ENCODE measurements at regions not wholly inside any gene's neighbourhood (a gene's known extent, or its start where the extent isn't known, plus 50 kb on each side); places are given as distances from the start of the nearest gene placed in this dataset.
"Not testable (repeated sequence)": the region's sequence is repeated elsewhere in the genome, so short reads cannot be mapped to it uniquely, and the experiment has no call there.

DNA sequence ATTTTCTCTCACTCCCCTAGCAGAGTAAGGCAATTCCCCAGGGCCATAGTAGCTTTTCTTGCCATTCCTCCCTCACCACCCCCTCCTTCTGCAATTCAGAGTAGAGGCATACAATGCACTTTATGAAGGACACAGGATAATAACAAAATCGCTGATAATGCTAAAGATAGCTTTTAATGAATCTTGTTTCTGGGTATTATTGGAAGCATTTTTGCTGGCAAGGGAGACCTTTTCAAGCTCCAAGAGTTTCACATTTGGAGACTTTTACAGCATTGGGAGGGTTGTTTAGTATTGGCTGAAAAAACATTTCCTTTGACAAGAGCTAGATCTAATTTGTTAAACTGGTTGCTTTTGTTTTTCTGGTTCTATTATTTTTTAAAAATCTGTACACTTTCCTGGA lies 573.0 kb upstream of the C16orf82 start:
- no peaks in the 10 kb centered on the region for H3K79me2 ChIP-seq (ENCODE audit: insufficient read depth, low read depth)
- H3K4me3 ChIP-seq (IDR thresholded peaks at IDR 0.05; ENCODE audit: insufficient read depth, low read depth, low read length) = no peak overlapping the region
- H2AFZ ChIP-seq (ENCODE audit: low read depth) = no peak overlapping the region
- no peak overlapping the region for H3K9ac ChIP-seq
- H3K36me3 ChIP-seq (ENCODE audit: insufficient read depth) = no peaks in the 10 kb centered on the region
- no peaks in the 10 kb centered on the region for H4K20me1 ChIP-seq (ENCODE audit: insufficient read depth)
- TF ChIP-seq, protein P1, sequence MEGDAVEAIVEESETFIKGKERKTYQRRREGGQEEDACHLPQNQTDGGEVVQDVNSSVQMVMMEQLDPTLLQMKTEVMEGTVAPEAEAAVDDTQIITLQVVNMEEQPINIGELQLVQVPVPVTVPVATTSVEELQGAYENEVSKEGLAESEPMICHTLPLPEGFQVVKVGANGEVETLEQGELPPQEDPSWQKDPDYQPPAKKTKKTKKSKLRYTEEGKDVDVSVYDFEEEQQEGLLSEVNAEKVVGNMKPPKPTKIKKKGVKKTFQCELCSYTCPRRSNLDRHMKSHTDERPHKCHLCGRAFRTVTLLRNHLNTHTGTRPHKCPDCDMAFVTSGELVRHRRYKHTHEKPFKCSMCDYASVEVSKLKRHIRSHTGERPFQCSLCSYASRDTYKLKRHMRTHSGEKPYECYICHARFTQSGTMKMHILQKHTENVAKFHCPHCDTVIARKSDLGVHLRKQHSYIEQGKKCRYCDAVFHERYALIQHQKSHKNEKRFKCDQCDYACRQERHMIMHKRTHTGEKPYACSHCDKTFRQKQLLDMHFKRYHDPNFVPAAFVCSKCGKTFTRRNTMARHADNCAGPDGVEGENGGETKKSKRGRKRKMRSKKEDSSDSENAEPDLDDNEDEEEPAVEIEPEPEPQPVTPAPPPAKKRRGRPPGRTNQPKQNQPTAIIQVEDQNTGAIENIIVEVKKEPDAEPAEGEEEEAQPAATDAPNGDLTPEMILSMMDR (conservative IDR thresholded peaks at IDR 0.05; ENCODE audit: low read depth, low read length) = no peak
- H3K27ac ChIP-seq = no peak overlapping the region
- no peaks in the 10 kb centered on the region for H3K27me3 ChIP-seq (ENCODE audit: insufficient read depth, low read depth)
- H3K4me1 ChIP-seq (ENCODE audit: low read depth, poor library complexity, severe bottlenecking) = no peaks in the 10 kb centered on the region
- no peak overlapping the region for H3K4me2 ChIP-seq

DNA sequence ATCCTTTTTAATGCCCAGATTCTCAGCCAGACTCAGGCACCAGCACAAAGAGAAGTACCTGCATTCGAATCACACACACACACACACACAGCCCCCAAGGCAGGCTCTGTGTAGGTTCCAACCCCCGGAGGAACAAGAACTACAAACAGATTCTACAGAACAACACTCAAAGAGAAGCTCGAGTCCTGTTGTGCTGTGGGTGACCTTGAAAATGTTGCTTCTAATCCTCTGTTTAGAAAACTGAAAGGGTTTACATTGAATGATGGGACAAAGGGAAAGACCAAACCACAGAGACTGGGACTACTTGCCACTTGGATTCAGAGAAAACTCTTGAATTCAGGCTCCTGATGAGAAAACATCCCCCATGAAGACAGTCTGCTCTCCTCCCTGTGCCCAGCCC lies 568.8 kb upstream of the C16orf82 start:
- no peak overlapping the region for H3K4me3 ChIP-seq (IDR thresholded peaks at IDR 0.05; ENCODE audit: insufficient read depth, low read depth, low read length)
- TF ChIP-seq, protein P1 (conservative IDR thresholded peaks at IDR 0.05; ENCODE audit: low read depth, low read length) = no peak
- H2AFZ ChIP-seq (ENCODE audit: low read depth) = no peak overlapping the region
- H3K27me3 ChIP-seq (ENCODE audit: insufficient read depth, low read depth) = no peaks in the 10 kb centered on the region
- H3K9ac ChIP-seq = no peak overlapping the region
- H4K20me1 ChIP-seq (ENCODE audit: insufficient read depth) = no peaks in the 10 kb centered on the region
- H3K4me1 ChIP-seq (ENCODE audit: low read depth, poor library complexity, severe bottlenecking) = no peaks in the 10 kb centered on the region
- H3K79me2 ChIP-seq (ENCODE audit: insufficient read depth, low read depth) = no peaks in the 10 kb centered on the region
- no peaks in the 10 kb centered on the region for H3K36me3 ChIP-seq (ENCODE audit: insufficient read depth)
- no peak overlapping the region for H3K4me2 ChIP-seq
- no peak overlapping the region for H3K27ac ChIP-seq

DNA sequence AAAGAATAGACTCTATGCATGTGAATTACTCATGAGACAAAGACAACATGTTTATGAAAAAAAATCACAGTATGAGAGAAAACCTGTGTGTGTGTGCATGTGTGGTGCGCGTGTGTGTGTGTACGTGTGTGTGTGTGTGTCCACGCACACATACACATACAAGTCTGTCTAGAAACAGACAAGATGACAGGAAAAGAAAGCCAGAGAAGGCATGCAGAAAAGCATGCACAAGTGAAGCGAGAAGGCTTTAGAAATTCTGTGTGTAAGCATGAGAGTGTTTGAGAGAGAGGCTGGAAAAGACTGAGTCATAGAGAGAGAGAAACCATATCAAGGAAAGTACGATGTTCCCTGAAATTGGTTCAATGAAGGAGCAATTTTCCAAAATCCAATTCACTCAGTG lies 566.4 kb upstream of the C16orf82 start:
- H3K9ac ChIP-seq = no peak overlapping the region
- no peaks in the 10 kb centered on the region for H3K27me3 ChIP-seq (ENCODE audit: insufficient read depth, low read depth)
- no peaks in the 10 kb centered on the region for H4K20me1 ChIP-seq (ENCODE audit: insufficient read depth)
- H3K4me3 ChIP-seq (IDR thresholded peaks at IDR 0.05; ENCODE audit: insufficient read depth, low read depth, low read length) = no peak overlapping the region
- H3K36me3 ChIP-seq (ENCODE audit: insufficient read depth) = no peaks in the 10 kb centered on the region
- no peak overlapping the region for H3K27ac ChIP-seq
- no peaks in the 10 kb centered on the region for H3K79me2 ChIP-seq (ENCODE audit: insufficient read depth, low read depth)
- no peaks in the 10 kb centered on the region for H3K4me1 ChIP-seq (ENCODE audit: low read depth, poor library complexity, severe bottlenecking)
- no peak overlapping the region for H2AFZ ChIP-seq (ENCODE audit: low read depth)
- TF ChIP-seq, protein P1 (conservative IDR thresholded peaks at IDR 0.05; ENCODE audit: low read depth, low read length) = no peak
- H3K4me2 ChIP-seq = no peak overlapping the region

DNA sequence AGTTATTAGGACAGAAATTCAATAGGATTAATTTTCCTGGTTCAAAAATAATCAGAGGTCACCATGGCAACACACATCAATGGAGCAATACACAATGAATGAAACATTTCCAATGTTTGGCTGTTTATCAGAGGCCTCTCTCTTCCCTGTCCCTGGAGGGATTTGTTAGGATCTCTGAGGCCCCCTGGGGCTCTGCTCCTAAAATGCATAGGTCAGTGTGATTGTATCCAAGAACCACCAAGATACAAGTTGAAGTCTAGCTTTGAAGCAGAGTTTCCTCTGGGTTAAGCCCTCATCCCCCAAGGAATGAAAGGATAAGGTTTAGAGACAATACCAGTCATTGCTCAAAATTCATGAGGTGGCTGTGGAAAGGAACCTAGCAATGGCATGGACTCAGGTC lies 561.2 kb upstream of the C16orf82 start:
- no peak overlapping the region for H3K4me3 ChIP-seq (IDR thresholded peaks at IDR 0.05; ENCODE audit: insufficient read depth, low read depth, low read length)
- TF ChIP-seq, protein P1 (conservative IDR thresholded peaks at IDR 0.05; ENCODE audit: low read depth, low read length) = no peak
- H3K36me3 ChIP-seq (ENCODE audit: insufficient read depth) = no peaks in the 10 kb centered on the region
- no peaks in the 10 kb centered on the region for H3K4me1 ChIP-seq (ENCODE audit: low read depth, poor library complexity, severe bottlenecking)
- H3K9ac ChIP-seq = no peak overlapping the region
- H3K27ac ChIP-seq = no peak overlapping the region
- no peaks in the 10 kb centered on the region for H3K79me2 ChIP-seq (ENCODE audit: insufficient read depth, low read depth)
- no peak overlapping the region for H2AFZ ChIP-seq (ENCODE audit: low read depth)
- no peak overlapping the region for H3K4me2 ChIP-seq
- H4K20me1 ChIP-seq (ENCODE audit: insufficient read depth) = no peaks in the 10 kb centered on the region
- no peaks in the 10 kb centered on the region for H3K27me3 ChIP-seq (ENCODE audit: insufficient read depth, low read depth)

DNA sequence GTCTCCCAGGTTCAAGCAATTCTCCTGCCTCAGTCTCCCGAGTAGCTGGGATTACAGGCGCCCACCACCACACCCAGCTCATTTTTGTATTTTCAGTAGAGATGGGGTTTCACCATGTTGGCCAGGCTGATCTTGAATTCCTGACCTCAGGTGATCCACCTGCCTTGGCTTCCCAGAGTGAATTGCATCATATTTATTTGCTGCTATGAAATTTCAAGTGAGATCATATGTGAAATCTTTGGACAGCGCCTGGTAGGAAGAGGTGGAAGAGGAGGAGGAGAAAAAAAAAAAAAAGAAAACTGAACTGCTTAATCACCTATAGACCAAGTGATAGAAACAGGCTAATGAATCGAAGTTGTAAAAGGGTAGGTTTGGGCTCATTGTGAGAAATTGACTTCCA lies 557.8 kb upstream of the C16orf82 start:
- H3K36me3 ChIP-seq (ENCODE audit: insufficient read depth); H3K4me3 ChIP-seq (IDR thresholded peaks at IDR 0.05; ENCODE audit: insufficient read depth, low read depth, low read length); H3K27ac ChIP-seq: not testable (repeated sequence)

More for the DNA sequence above, 557.8 kb upstream of the C16orf82 start:
- H3K79me2 ChIP-seq (ENCODE audit: insufficient read depth, low read depth); H3K27me3 ChIP-seq (ENCODE audit: insufficient read depth, low read depth); H3K9ac ChIP-seq; H3K4me1 ChIP-seq (ENCODE audit: low read depth, poor library complexity, severe bottlenecking); H4K20me1 ChIP-seq (ENCODE audit: insufficient read depth); H2AFZ ChIP-seq (ENCODE audit: low read depth); H3K4me2 ChIP-seq: not testable (repeated sequence)
